ENCODE measurements at regions not wholly inside any gene's neighbourhood (a gene's known extent, or its start where the extent isn't known, plus 50 kb on each side); places are given as distances from the start of the nearest gene placed in this dataset.

DNA sequence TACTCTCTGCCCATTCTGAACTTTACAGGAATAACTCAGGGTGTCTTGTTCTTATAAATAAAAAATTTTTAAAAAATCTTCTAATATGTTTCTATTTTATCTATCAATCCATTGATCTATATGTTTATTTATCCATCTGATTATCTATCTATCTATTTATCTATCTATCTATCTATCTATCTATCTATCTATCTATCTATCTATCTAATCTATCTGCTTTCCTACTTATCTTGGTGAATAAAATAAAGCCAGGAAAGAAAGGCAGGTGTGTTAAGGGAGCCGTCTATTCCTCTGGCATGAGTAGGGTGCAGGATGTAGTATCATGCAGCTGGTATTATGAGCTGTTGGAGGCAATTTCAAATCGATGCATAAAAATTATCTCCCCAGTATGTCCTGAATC, 153.0 kb downstream of the FOXA2 start:
- no peak for DNase-seq (ENCODE audit: low read depth)

GRCh38 chr20:22430746-22431168, 153.6 kb downstream of the FOXA2 start:
- DNase-seq (ENCODE audit: low read depth), result no peak

DNA sequence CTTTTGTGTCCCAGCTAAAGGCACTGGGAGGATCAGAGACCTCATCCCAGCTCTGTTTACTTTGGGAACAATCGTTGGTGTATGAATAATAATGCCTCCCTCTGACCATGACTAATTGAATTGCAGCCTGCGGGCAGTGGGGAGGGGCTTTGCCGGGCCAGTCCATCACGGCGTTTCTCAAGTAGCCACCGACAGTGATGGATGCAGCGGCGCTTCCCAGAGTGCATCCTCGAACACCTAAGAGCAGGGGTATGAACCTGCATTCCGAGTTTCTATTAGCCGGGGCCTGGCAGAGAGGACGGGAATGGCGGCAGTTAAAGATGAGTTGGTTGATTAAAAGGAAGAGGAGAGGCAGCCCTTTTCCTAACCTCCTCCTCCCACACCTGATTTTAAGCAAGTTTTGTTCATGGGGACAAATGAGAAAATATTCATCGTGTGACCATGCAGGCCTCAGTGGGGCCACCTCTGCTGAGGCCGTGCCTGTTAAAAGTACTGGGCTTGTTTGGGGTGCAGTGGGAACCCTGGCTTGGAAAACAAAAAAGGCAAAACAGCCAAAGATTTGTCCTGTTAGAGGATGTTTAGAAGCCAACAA, 154.1 kb downstream of the FOXA2 start:
- no peak for DNase-seq (ENCODE audit: low read depth)

GRCh38 chr20:22429175-22430153, 154.9 kb downstream of the FOXA2 start:
- no peak for DNase-seq (ENCODE audit: low read depth)

DNA sequence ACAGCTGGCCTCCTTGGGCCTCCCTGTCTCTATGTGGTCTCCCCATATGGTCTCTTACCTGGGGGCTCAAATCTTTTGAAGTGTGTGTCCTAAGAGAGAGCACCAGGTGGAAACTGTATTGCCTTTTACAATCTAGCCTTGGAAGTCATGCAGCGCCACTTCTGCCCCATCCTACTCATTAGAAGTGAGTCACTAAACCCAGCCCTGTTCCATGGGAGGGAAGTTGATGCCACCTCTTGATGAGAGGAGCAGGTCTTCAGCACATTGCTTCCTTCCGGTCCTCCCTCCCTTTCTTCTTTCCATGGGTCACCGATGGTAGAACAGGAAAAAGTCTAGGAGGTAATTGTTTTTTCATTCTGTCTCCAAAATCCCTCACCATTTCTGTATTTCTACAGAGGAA, 156.3 kb downstream of the FOXA2 start:
- no peak for DNase-seq (ENCODE audit: low read depth)

DNA sequence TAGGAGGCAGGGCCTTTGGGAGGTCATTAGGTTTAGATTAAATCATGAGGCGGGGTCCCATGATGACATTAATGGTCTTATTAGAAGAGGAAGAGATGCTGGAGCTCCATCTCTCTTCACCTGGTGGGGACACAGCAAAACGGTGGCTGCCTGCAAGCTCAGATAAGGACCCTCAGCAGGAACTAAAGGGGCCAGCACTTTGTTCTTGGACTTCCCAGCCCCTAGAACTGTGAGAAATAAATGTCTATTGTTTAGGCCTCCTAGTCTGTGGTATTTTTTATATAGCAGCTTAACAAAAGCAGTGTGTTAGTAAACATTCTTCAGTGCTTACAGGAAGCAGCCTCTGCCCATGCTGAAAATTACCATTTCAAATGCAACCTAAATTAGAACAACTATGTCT, 157.6 kb downstream of the FOXA2 start:
- DNase-seq (ENCODE audit: low read depth), result no peak

DNA sequence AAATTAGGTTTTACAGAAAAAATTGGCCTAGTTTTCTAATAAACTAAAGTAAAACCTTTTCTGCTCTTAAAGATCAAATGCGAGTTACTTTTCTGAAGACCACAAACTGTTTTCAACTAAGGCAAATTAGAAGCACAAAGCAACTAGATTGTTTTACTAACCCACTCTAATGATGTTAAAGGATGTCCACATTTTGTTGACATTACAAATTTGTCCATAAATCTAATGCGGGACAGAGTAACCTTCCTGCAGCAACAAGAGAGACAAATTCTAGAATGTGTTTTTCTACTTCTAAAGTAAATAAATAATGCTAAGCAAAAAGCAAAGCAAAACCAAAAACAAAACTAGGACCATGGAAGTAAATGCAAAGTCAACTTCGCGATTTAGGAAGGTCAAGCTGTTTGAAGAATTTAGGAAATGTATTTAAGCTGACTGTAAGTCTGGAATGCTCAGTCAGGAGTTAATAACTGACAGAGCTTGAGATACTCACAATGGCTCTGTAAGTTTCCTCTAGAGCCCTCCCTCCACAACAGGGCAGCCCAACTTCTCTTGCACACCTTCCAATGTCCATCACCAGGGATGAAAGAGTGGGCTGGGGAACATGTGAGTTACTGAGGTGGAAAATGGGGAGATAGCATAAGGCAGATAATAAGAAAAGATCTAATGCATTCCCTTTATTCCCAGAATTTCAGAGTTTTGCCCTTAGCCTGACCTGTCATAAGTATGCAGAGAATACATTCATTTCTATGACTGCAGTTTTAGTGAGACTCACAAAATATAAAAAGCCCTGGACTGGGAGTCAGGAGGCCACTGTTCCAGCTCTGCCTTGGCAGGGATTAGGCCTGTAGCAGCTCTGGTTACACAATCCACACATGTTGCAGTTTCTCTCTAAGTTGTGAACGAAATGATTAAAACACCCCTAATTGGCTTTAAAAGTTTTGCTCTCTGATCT, 158.8 kb downstream of the FOXA2 start:
- no peak for DNase-seq (ENCODE audit: low read depth)

DNA sequence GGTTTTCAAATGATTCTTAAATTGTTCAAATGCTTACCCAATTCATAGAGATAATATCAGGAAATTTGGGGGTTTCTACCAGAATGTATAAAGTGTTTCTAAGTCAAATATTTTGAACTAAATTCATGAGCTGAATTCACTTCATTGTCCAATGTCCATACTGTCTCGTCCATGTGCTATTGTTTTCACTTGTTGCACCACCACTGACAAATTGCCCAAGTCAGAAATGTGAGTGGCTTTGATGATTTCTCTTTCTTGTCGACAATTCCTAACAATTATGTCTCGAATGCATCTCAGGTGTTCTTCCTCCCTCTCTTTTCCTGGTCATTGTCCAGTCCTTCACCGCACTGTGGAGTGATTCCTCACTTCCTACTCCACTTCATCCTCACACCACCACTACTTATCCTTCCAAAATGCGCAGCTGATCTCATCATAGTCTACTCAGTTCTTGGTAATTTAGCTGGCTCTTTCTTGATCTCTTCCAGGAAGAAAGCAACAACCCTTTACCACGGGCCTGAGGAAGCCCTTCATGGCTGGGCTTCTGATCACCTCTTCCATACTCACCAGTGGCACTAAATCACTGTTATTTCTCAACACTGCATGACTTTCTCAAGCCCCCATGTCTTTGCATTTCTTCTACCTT, 161.1 kb downstream of the FOXA2 start:
- no peak for DNase-seq (ENCODE audit: low read depth)

GRCh38 chr20:22420116-22420598, 164.2 kb downstream of the FOXA2 start:
- DNase-seq (ENCODE audit: low read depth), result no peak

DNA sequence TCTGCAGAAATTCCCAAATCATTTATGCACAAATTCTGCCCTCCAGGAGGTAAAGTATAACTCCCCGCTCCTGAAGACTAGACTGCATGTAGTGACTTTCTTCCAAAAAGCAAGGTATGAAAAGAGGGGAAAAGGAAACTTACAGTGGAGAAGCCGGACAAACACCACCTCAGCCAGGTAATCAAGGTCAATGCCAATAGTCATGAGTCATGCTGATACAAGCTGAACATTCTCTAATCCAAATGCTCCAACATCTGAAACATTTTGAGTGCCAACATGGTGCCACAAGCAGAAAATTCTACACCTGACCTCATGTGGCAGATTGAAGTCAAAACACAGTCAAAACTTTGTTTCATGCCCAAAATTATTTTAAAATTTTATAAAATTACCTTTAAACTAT, 165.6 kb downstream of the FOXA2 start:
- no peak for DNase-seq (ENCODE audit: low read depth)

DNA sequence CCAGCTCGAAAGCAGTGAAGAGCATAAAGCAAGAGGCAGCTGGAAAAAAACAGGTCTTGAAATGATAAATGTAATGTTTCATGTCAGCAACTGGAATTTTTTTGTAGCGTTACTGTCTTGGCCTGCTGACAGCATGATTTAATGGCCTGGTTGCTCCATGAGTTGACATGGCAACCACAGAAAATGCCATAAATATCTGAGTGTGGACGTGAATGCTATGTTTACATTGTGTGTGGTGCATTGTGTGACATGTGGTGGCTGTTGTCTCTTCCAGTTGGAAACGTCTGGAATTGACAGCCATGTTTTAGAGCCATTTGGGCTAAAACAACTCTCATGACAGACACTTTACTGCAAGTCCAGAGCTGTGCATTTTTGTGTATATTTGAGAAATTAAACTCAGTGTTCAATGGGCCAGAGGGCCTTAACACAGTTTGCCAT, 170.0 kb downstream of the FOXA2 start:
- no peak for DNase-seq (ENCODE audit: low read depth)

GRCh38 chr20:22412977-22413868, 171.1 kb downstream of the FOXA2 start:
- DNase-seq (ENCODE audit: low read depth), result no peak

- DNase-seq (ENCODE audit: low read depth), result peak; percentile 96
These were observed 172.5 kb downstream of the FOXA2 start for GRCh38 chr20:22411627-22412450.

GRCh38 chr20:22411286-22411626, 173.1 kb downstream of the FOXA2 start:
- no peak for DNase-seq (ENCODE audit: low read depth)

DNA sequence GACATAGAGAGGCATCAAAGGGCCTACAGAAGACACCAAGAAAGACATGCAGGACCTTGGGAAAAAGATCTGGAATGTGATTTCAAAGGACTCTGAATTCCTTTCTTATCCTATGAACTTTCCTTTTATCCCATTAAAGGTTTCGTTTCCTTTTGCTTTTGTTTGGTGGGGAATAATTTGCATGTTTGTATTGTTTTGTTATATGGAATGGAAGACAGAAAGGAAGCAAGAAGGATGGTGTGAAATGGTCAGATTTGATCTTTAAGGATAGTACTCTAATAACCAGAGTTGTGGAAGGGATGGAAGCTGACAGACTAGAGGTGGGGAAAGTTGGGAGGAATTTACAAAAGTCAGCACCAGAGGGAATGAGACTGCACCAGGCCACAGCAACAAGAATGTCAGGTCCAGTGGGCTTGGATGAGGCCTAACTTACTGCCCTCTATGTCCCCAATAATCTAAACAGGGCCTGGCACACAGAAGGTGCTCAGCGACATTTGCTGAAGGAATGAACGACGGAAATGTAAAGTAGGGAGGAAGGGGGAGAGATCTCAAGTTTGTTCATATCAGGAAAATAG, 173.7 kb downstream of the FOXA2 start:
- no peak for DNase-seq (ENCODE audit: low read depth)

- DNase-seq (ENCODE audit: low read depth), result no peak
These were observed 175.6 kb downstream of the FOXA2 start for GRCh38 chr20:22408521-22409402.

- no peak for DNase-seq (ENCODE audit: low read depth)
These were observed 176.9 kb downstream of the FOXA2 start for GRCh38 chr20:22407237-22408193.
